HepG2 (cell line): ENCODE measurements at regions not wholly inside any gene's neighbourhood (a gene's known extent, or its start where the extent isn't known, plus 50 kb on each side); places are given as distances from the start of the nearest gene placed in this dataset.

Source experiments
- AKAP8 ChIP-seq: sonication (generic); formaldehyde crosslinking; IDR thresholded peaks from 2 replicates; pipeline ENCODE4 v1.5.1; 2020; ENCODE audit warnings: mild to moderate bottlenecking, missing genetic modification reagents
- CREB1 ChIP-seq, 2 experiments: fragments of 450-650 bp in 1 of 2; IDR thresholded peaks; 2 replicates each; pipeline ENCODE4 v1.6.1; 2016 to 2017; ENCODE audit warnings: control low read depth in 1 of 2, mild to moderate bottlenecking in 1 of 2, missing compliant biosample characterization in 1 of 2, missing genetic modification characterization in 1 of 2
- PRDM10 ChIP-seq: sonication (generic); formaldehyde crosslinking; IDR thresholded peaks from 2 replicates; pipeline ENCODE4 v1.4.0; 2020; ENCODE audit warnings: low read depth, missing genetic modification reagents
- ZNF607 ChIP-seq: sonication (generic); formaldehyde crosslinking; IDR thresholded peaks from 2 replicates; pipeline ENCODE4 v1.5.1; 2020; ENCODE audit warnings: missing genetic modification reagents, mild to moderate bottlenecking, borderline replicate concordance
- ZNF639 ChIP-seq: conservative IDR thresholded peaks from 2 replicates; pipeline ENCODE4 v1.6.1; 2018; ENCODE audit warnings: missing genetic modification reagents
- TF ChIP-seq, protein P1 (sequence below): sonication (generic); formaldehyde crosslinking; IDR thresholded peaks from 2 replicates; pipeline ENCODE4 v1.4.0; 2020; ENCODE audit warnings: missing genetic modification reagents

GRCh38 chr7:98784216-98784785 lies 85.5 kb downstream of the TMEM130 start (continued):
- TF ChIP-seq ZNF607 (CRISPR knock-in tag) (no peak), ZNF639 (no peak), AKAP8 (CRISPR knock-in tag) (no peak), PRDM10 (CRISPR knock-in tag) (no peak), CREB1 (IDR thresholded peaks at IDR 0.05) (no peak), CREB1 (CRISPR knock-in tag; IDR thresholded peaks at IDR 0.05) (no peak)
- TF ChIP-seq, protein P1, sequence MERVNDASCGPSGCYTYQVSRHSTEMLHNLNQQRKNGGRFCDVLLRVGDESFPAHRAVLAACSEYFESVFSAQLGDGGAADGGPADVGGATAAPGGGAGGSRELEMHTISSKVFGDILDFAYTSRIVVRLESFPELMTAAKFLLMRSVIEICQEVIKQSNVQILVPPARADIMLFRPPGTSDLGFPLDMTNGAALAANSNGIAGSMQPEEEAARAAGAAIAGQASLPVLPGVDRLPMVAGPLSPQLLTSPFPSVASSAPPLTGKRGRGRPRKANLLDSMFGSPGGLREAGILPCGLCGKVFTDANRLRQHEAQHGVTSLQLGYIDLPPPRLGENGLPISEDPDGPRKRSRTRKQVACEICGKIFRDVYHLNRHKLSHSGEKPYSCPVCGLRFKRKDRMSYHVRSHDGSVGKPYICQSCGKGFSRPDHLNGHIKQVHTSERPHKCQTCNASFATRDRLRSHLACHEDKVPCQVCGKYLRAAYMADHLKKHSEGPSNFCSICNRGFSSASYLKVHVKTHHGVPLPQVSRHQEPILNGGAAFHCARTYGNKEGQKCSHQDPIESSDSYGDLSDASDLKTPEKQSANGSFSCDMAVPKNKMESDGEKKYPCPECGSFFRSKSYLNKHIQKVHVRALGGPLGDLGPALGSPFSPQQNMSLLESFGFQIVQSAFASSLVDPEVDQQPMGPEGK (CRISPR knock-in tag): no peak
- TF ChIP-seq, all 625 proteins: peak for 0
